ENCODE measurements at regions not wholly inside any gene's neighbourhood (a gene's known extent, or its start where the extent isn't known, plus 50 kb on each side); places are given as distances from the start of the nearest gene placed in this dataset.

DNA sequence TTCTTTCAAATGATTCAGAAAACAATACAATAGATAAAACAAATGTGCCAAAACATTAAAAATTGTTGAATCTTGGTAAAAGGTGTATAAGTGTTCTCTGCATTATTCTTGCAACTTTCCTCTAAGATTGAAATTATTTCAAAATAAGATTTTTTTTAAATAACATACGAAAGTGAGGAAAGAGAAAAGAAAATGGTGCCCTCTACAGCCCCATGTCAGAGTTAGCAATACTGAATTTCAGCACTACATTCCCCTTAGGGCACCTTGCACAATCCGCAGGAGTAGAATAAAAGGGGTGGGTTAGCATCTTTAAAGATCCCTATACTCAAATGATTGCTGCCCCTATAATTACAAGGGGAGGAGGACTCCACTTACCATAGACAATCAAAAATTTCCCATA lies 433.7 kb downstream of the BCL11A start:
- Mint-ChIP-seq H3K36me3 (no peaks in the 10 kb centered on the region), H3K27ac (no peak overlapping the region), H3K9me3 (peaks cover 0 to 3% of the 10 kb centered on the region in 2 donors)
- ATAC-seq (no peak), DNase-seq (ENCODE audit: low spot score in 2 of 2) (no peak)

DNA sequence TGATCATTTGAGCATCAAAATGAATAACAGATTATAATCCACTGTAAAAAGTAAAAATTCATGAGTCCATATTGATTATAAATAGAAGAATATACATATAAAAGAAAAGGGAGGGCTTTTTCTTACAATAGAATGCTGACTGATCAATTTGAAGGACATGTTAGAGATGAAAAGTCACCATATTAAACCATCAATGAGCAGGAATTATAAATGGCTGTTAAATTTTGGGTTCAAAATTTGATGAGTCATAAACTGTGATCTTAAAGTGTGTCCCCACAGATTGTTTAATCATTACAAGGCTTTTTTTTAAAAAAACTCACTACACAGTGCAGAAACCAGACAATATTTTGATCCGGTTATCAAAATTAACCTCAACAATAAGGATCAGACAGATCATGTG lies 434.5 kb downstream of the BCL11A start:
- H3K36me3 Mint-ChIP-seq = no peaks in the 10 kb centered on the region
- DNase-seq (ENCODE audit: low spot score in 2 of 2) (no peak), ATAC-seq (no peak)
- H3K27ac Mint-ChIP-seq = no peak overlapping the region
- peaks cover 0 to 3% of the 10 kb centered on the region in 2 donors for H3K9me3 Mint-ChIP-seq

DNA sequence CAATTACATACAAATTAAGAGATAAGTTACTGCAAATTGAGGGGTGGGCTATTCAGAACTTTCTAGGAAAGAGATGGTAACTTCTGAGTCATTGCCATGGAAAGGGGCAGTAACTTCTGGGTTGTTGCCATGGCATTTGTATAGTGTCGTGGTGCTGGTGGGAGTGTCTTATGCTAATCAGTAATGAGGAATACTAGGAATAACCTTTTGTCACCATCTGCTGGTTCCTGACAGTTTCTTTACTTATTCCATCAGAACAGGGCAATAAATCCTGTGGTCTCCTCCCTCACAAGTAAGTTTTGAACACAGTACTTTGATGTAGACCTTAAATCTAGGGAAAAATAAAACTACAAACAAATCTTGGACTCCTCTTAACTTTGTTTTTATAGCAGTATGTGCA lies 435.4 kb downstream of the BCL11A start:
- no peaks in the 10 kb centered on the region for H3K36me3 Mint-ChIP-seq
- DNase-seq (ENCODE audit: low spot score in 2 of 2) (no peak), ATAC-seq (no peak)
- no peak overlapping the region for H3K27ac Mint-ChIP-seq
- peaks cover 0 to 3% of the 10 kb centered on the region in 2 donors for H3K9me3 Mint-ChIP-seq

DNA sequence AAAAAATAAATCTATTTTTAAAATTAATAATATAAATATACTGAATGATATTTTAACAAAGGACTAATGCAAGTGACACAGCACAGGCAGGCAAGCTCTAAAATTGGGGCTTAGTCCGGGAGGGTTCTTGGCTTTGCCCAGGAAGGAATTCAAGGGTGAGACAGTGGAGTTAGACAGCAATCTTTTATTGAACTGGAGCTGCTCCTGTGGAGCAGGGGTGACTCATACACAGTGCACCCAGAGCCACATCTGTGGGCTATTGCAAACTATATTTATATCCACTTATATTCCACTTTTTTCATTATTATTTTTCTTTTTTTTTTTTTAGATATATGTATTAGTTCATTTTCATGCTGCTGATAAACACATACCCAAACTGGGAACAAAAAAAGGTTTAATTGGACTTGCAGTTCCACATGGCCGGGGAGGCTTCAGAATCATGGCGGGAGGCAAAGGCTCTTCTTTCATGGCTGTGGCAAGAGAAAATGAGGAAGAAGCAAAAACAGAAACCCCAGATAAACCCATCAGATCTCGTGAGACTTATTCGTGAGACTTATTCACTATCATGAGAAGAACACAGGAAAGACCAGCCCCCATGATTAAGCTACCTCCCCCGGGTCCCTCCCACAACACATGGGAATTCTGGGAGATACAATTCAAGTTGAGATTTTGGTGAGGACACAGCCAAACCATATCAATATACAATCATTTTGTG lies 437.1 kb downstream of the BCL11A start:
- DNase-seq (ENCODE audit: low spot score in 2 of 2) (no peak), ATAC-seq (no peak)
- peaks cover 0 to 3% of the 10 kb centered on the region in 2 donors for H3K9me3 Mint-ChIP-seq
- H3K27ac Mint-ChIP-seq = no peak overlapping the region
- H3K36me3 Mint-ChIP-seq = no peaks in the 10 kb centered on the region

DNA sequence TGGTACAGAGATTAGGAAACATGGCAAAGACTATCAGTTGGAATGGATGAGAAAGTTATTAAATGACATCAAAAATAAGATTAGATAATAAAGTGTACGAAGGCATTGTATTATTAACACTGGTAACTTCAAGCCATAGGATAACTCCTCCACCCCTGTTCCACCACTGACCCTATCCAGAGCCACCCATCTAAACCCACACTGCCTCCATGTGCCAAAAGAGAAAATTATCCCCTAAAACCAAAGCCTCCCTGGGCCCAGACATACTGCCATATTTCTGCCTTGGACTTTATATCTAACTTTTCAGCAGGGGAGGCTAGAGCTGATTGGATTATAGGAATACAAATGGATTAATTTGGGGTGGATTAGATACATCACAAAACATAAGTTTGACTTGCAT lies 443.7 kb downstream of the BCL11A start:
- Mint-ChIP-seq H3K9me3 (no peaks in the 10 kb centered on the region), H3K27ac (no peak overlapping the region), H3K36me3 (no peaks in the 10 kb centered on the region)
- DNase-seq (ENCODE audit: low spot score in 2 of 2) = no peak
- no peak for ATAC-seq

DNA sequence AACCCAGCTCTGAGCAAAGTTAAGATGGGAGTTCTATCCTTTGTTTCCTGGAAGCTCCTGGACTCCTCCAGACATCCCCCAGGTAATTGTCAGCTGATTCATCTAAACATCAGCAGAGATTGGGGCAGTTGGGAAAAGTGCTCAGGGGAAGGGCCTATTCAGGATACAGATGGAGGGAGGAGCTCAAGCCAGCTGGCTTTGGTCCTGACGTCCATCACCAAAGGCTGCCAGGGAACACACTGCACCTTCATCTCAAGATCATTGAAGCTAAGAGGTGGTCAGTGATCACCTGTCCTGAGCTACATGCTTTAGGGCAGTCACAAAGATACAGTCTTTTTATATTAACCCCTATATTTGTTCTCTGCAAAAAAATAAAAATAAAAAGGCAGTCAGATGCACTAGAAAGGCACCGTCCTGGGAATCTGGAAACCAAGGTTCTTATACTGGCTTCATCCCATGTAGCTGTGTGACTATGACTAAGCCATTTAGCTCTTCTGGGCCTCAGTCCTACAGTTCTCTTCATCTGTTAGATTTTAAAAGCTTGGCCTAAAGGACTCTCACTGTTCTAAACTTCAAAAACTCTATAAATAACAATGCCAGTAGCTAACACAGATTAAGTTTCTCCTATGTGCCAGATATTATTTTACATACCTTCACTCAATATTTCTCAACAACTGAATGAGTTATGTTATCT lies 446.5 kb downstream of the BCL11A start:
- no peak for DNase-seq (ENCODE audit: low spot score in 2 of 2)
- ATAC-seq = no peak
- H3K27ac Mint-ChIP-seq = no peak overlapping the region
- no peaks in the 10 kb centered on the region for H3K36me3 Mint-ChIP-seq
- no peaks in the 10 kb centered on the region for H3K9me3 Mint-ChIP-seq

DNA sequence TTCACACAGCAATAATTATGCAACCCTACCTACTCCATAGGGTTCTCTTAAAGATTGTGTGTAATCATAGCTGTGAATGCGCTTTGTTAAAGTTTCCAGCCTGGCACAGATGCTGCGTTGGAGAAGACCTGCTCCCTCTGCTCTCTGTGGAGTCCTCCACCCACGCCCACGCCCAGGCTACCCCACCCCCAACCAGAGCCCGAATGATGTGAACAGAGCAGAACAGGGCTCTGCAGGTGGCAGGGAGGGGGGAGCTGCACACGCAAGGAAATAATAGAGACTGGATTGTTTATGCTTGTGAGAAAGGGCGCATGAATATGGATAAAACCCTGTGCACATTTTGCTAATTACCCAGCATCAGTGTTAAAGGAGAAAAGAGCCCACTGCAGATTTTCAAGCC lies 447.5 kb downstream of the BCL11A start:
- DNase-seq (ENCODE audit: low spot score in 2 of 2) (no peak), ATAC-seq (no peak)
- H3K9me3 Mint-ChIP-seq = no peaks in the 10 kb centered on the region
- H3K27ac Mint-ChIP-seq = no peak overlapping the region
- no peaks in the 10 kb centered on the region for H3K36me3 Mint-ChIP-seq

DNA sequence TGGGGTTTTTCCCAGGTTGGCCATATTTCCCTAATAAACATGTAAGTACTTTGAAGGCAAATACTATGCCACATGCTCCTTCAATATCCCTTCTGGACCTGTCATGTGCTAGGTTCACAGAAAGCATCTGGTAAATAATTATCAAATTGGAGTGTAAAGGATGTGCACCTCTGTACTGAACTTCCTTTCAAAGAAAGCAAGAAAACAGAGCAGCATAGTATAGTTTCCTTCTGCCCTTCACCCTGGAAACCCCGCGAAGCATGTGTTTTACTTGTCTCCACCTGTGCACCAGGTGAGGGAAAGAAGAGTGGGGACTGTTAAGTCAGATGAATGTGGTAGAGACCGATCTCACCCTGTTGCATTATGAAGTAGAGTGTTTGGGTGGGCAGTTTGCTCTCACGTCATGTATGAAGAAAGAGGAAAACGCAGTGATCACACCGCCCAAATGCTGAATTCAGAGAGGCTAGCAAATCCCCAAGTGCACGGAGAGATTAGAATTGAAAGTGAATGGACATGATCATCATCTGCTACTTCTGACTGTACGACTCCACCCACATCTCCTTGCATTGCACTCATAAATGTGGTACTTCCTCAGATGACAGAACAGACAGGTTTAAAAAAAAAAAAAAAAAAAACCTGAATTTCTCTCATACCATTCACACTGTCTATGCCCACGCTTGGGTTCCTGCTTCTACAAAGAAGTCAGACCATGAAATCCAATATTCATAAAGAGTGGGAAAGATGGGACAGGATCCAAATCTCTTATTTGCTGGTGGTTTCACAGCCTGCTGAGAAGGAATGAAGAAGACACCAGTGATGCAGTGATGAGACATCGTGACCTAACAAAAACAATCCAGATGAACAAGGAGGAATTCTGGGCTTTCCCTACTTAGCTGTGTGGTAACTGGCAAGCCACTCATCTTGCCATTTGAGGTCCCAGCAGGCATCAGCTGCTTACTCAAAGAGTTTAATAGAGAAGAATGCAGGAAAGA lies 448.6 kb downstream of the BCL11A start:
- Mint-ChIP-seq H3K9me3 (no peaks in the 10 kb centered on the region), H3K36me3 (no peaks in the 10 kb centered on the region), H3K27ac (no peak overlapping the region)
- DNase-seq (ENCODE audit: low spot score in 2 of 2) (no peak), ATAC-seq (peak; percentile 87 to 88)

DNA sequence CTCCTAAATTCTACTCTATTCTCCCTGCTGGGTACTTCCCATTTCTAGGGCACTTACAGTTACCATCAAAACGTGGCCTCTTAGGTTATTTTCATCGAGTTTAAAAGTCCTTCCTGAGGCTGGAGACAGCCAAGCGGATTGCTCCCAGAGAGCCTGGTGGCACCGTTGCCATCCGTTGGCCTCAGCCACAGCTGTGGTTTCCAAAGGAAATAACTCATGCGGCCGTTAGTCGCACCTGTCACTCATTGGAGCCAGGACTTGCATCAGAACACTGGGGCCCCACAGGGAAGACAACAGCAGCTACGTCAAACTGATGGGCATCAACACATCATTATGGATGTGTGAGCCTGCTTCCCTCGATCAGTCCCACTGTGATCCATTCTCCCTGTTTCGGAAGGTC lies 453.4 kb downstream of the BCL11A start:
- DNase-seq (ENCODE audit: low spot score in 2 of 2) = no peak
- ATAC-seq = no peak
- H3K9me3 Mint-ChIP-seq = no peaks in the 10 kb centered on the region
- H3K36me3 Mint-ChIP-seq = no peaks in the 10 kb centered on the region
- no peak overlapping the region for H3K27ac Mint-ChIP-seq

DNA sequence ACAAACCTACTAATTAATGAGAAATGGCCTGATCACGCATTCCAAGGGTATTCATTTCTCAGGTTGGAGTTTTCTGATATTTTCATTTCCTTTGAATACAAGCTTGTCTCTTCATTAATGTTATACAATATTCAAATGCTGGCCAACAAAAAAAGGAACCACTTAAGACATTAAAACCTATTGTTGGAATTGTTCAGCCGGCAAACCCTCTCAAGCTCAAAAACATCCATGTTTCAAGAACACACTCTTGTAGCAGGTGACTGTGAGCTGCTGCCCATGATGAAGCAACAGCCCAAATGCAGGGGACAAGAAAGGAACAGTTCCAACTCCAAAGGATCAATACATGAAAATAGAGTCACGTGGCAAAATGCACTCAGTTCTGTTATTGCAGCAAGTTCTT lies 454.5 kb downstream of the BCL11A start:
- Mint-ChIP-seq H3K9me3 (no peaks in the 10 kb centered on the region), H3K36me3 (no peaks in the 10 kb centered on the region), H3K27ac (no peak overlapping the region)
- DNase-seq (ENCODE audit: low spot score in 2 of 2) = no peak
- no peak for ATAC-seq

DNA sequence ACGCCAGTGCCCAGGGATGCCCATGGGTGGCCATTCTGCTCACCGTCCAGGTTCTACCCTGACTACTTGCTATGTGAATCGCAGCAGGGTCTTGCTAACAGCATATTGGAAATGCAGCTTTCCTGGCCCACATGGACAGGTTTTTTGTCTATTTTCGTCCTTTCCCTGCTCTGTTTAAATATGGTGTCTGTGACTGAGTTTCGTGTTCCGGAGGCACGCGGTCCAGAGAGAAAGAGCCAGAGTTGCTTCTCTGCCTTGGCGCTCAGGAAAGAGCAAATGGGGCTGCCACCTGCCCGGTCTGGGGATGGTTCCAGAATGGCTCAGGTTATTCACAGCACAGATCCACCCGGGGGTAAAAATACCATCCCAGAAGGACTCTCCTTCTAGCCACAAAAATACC lies 456.2 kb downstream of the BCL11A start:
- Mint-ChIP-seq H3K27ac (no peak overlapping the region), H3K36me3 (no peaks in the 10 kb centered on the region), H3K9me3 (no peaks in the 10 kb centered on the region)
- ATAC-seq = no peak
- no peak for DNase-seq (ENCODE audit: low spot score in 2 of 2)

DNA sequence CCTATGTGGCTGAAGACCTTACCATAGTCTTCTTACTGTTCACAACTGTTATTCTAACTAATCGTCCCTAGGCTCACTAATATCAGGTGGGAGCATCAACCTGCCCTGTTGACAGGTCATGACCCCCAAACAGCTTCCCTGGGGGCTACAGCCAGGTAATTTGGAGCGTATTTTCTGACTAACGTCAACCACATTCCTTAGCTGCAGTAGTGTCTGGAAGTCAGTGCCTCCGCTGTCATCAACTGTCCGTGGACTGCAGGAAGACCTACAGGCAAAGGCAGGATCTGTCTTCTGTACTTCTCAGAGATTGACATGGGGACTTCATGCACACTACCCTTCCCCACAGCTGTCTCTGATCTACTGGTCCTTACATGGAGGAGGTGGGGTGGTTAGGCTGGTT lies 456.9 kb downstream of the BCL11A start:
- ATAC-seq (no peak), DNase-seq (ENCODE audit: low spot score in 2 of 2) (no peak)
- Mint-ChIP-seq H3K27ac (no peak overlapping the region), H3K36me3 (no peaks in the 10 kb centered on the region), H3K9me3 (no peaks in the 10 kb centered on the region)

DNA sequence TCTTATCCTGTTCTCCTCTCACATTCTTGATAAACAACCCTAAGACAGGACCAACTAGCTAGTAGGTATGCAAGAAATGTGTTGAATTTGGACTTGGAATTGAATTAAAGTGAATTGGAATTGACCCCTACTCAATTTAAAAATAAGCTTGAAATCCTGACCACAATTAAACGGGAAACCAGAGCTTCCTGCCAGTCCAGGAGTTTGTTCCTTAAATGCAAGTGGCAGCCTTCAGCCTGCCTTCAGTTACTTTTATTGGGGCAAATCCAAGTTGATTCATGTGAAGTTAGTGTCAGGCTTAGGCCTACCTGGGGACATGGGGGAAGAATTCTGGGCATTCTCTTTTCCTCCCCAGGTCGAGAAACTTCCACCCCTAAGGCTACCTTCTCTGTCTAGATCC lies 457.6 kb downstream of the BCL11A start:
- no peak for ATAC-seq
- Mint-ChIP-seq H3K9me3 (no peaks in the 10 kb centered on the region), H3K27ac (no peak overlapping the region)

DNA sequence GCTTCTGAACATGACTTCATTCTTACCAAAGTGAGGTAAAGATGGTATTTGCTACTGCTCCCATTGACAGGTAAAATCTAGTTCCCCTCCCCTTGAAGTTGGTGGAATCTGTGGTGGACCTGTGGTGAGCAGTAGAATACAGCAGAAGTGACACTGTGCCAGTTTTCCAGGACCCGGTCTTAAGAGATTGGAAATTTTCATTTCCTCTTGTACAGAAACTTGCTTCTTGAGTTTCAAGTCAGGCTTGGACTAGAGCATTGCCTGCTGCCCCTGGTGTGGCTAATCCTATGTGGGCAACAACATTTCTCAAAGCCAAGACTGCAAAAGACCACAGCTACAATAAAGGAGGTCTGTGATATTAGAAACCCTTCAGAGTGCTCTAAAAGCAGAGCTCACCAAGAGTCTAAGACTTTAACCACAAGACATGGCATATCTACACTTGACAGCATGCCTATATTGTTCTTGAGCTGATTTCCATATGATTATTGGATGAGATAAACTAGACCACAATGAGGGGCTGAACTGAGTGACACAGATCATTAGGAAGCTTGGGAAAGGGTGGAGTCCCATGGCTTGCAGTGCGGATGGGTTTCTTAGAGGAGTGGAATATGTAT lies 458.1 kb downstream of the BCL11A start:
- Mint-ChIP-seq H3K27ac (no peak overlapping the region), H3K36me3 (no peaks in the 10 kb centered on the region), H3K9me3 (no peaks in the 10 kb centered on the region)
- ATAC-seq = no peak
- no peak for DNase-seq (ENCODE audit: low spot score in 2 of 2)

More for the DNA sequence above, 457.6 kb downstream of the BCL11A start:
- H3K36me3 Mint-ChIP-seq = no peaks in the 10 kb centered on the region
- DNase-seq (ENCODE audit: low spot score in 2 of 2) = no peak

DNA sequence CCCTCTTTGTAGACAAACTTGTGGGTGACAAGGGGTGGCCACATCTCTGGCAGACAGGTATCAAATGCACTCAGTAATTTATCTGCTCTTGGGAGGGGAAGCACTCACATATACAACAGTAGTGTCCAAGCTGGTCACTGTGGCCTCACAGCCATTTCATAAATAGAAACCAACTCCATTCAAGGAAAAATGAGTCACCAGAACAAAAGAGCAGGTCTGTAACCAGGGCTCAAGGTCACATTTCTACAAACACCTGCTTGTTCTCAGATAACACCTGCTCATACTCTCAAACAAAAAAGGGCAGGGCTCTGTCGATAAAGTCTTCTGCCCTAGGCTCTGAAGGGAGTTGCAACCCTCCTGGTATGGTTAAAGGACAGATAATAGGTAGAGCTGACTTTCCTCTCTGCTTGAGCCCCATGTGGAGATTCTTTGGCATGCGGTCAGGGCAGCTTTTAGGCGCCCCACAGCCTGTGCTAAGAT lies 459.0 kb downstream of the BCL11A start:
- no peaks in the 10 kb centered on the region for H3K9me3 Mint-ChIP-seq
- no peak for ATAC-seq
- DNase-seq (ENCODE audit: low spot score in 2 of 2) = no peak
- H3K36me3 Mint-ChIP-seq = no peaks in the 10 kb centered on the region
- H3K27ac Mint-ChIP-seq = no peak overlapping the region

DNA sequence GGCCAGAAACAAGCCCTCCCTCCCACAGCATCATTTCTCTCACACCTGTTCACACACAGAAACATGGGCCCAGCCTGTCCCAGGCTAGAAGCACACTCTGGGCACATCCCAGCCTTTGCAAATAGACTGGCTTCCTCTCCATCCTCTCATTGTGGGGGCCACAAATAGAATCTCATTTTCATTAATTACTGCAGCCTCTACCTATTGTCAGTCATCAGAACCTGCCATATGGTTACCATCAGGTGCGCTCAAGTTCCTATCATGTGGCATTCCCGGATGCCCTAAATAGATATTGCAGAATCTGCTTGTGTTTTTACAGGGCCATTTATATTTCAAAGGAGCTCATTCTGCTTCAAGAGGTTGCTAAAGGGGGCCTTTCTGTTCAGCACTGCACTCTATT lies 460.7 kb downstream of the BCL11A start:
- no peak overlapping the region for H3K27ac Mint-ChIP-seq
- H3K9me3 Mint-ChIP-seq = no peaks in the 10 kb centered on the region
- no peak for DNase-seq (ENCODE audit: low spot score in 2 of 2)
- ATAC-seq = no peak
- no peaks in the 10 kb centered on the region for H3K36me3 Mint-ChIP-seq

DNA sequence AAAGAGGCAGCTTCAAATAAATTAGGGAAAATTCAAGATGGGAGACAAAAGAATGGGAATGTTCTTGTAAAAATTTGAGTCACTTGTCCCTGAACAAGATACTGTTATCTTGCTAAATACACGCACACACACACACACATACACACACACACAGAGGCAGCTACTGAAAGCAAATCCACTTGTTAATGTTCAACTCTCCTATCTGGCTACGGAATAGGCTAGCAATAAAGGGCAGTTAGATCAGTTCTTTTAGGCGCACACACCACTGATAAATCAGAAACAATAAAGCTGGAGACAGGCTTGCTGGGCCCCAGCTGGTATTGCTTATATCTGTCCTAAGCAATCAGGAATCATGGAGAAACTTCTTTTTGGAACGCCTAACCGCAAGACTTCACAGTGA lies 461.6 kb downstream of the BCL11A start:
- no peaks in the 10 kb centered on the region for H3K36me3 Mint-ChIP-seq
- H3K9me3 Mint-ChIP-seq = no peaks in the 10 kb centered on the region
- ATAC-seq = no peak
- no peak for DNase-seq (ENCODE audit: low spot score in 2 of 2)
- H3K27ac Mint-ChIP-seq = no peak overlapping the region
